ENCODE measurements at regions not wholly inside any gene's neighbourhood (a gene's known extent, or its start where the extent isn't known, plus 50 kb on each side); places are given as distances from the start of the nearest gene placed in this dataset.
"Not testable (repeated sequence)": the region's sequence is repeated elsewhere in the genome, so short reads cannot be mapped to it uniquely, and the experiment has no call there.

DNA sequence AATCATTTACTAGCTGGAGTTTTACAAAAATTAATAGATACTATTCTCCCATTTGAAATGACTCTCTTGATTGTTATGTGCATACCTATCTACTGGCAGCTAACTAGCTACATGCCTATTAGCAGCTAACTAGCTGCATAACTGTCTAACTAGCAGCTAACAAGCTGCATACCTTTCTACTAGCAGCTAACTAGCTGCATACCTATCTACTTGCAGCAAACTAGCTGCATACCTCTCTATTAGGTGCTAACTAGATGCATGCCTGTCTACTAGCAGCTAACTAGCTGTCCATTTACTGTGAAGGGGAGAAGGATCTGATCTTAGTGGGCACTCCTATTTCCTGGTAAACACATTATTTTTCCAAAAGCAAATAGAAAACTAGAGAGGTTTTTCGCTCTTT lies 439.4 kb upstream of the PFKP start:
- no peak for DNase-seq

DNA sequence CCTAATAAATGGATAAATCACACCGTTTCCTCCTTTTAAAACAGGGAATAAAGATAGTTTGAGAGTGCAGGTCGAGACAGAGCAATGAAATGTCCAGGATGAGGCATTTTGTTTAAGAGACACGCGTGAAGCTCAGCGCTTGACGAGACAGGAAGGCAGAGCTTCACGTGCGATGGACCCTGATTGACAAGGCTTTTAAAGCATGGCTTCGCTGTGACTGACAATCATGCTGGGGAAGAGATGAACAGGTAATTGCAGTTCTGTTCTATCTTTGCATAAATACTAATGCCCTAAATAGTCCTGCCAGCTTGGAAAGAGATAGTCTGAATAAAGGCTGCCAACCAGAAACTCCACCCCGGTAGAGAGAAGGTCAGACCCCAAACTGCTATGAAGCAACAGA lies 442.3 kb upstream of the PFKP start:
- DNase-seq, result no peak

- no peak for DNase-seq
Observed at GRCh38 chr10:2623675-2624274, 443.6 kb upstream of the PFKP start.

- DNase-seq, result no peak
Observed at GRCh38 chr10:2620827-2621521, 446.4 kb upstream of the PFKP start.

DNA sequence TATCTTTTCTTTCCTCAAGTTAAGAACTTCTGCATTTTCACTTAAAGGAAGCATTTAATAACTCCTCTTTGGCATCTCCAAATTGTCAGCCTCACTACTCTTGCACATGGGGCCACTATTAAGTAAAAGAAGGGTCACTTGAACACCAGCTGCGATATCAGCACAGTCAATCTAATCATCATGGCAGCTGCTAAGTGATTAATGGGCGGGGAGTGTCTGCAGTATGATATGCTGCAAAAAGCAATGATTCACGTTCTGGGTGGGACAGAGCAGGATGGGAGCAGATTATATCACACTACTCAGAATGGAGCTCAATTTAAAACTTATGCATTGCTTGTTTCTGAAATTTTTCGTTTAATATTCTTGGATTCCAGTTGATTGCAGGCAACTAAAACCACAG lies 447.4 kb upstream of the PFKP start:
- DNase-seq, result no peak

GRCh38 chr10:2619472-2619871 lies 447.9 kb upstream of the PFKP start:
- DNase-seq, result peak; percentile 22

GRCh38 chr10:2618690-2619089 lies 448.7 kb upstream of the PFKP start:
- DNase-seq, result no peak

DNA sequence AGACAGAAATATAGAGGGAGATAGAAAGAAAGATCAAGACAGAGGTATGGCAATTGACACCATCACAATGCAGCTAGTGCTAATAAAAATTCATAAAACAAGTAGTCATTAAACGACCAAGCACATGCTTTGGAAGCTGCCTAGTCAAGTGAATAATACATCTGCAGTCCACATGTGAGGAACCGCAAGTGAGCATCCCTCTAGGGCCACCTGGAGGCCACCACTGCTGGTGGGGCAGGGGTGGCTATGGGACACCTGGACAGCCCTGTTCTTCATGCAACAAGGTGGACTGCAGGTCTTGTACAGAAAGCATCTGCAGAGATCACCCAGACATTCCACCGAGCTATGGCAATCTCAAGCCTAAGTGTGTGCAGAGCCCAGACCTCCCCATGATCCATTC lies 451.1 kb upstream of the PFKP start:
- no peak for DNase-seq

- no peak for DNase-seq
Observed at GRCh38 chr10:2611603-2612002, 455.7 kb upstream of the PFKP start.

DNA sequence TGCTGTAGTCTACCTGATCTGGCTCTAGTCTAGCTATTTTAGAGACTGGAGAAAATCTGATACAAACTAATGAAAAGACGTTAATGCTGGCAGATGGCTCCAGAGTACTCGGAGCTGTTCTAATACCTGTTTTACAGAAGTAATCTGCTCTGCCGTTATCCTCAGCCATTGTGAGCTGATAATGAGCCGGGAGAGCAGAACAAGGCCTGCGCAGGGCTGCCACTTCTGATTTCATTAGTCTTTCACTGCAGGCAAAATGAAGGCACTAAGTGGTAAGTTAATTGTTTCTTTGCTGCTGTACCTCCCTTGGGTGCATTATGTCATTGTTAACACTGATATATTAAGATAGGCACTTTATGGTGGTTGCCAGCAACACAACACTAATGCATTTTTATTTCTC lies 456.4 kb upstream of the PFKP start:
- DNase-seq, result no peak

DNA sequence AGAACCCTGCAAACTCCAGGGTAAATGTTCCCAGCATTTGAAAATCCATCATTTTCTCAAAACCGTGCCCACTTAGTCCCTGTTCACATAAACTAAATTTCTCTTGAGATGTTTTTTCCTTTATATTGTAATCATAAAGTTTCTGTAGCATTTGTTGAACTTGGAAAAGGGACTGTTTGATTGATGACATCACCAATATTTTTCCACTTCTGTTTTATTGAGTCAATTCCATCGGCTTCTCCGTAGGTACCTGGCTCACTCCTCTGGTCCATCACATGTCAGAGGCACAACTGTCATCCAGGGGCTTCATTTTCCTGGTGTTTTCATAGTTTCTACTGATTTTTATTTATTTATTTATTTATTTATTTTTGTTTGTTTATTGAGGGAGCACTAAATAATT lies 462.5 kb upstream of the PFKP start:
- no peak for DNase-seq

GRCh38 chr10:2599571-2599970 lies 467.8 kb upstream of the PFKP start:
- DNase-seq, result no peak

- no peak for DNase-seq
Observed at GRCh38 chr10:2592360-2593160, 474.8 kb upstream of the PFKP start.

- no peak for DNase-seq
Observed at GRCh38 chr10:2589196-2589595, 478.2 kb upstream of the PFKP start.

DNA sequence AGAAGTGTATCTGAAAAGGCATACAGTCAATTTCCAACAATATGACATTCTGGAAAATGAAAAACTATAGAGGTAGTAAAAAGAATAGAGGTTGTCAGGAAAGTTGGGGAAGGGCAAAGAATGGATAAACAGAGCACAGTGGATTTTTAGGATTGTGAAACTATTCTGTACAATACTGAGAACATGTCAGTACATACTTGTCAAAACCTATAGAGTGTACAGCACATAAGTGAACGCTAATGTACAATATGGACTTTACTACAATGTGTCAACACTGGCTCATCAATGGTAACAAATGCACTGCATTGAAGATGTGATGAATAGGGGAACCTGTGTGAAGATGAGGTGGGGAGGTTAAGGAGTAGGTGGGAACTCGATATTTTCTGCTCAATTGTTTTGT lies 483.0 kb upstream of the PFKP start:
- no peak for DNase-seq

GRCh38 chr10:2576892-2577291 lies 490.5 kb upstream of the PFKP start:
- DNase-seq, result no peak

DNA sequence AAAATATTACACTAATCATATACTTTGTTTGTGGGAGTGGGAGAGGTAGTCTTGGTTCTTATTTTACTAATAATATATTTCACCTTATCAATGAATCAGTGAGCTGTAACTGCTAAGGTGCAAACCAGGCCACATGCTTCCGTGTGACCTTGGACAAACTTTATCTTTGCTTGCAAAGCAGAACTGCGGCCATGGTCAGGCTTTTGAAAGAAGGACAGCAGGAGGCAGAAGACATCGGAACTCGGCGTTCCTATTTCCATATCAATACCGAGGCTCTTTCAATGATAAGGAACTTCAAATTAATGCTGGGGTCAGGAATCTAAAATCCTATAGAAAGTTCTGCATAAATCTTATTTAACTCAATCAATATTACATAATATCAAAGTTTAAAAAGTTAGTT lies 491.9 kb upstream of the PFKP start:
- no peak for DNase-seq

- DNase-seq, result no peak
Observed at GRCh38 chr10:2572611-2573010, 494.7 kb upstream of the PFKP start.

- no peak for DNase-seq
Observed at GRCh38 chr10:2556883-2557282, 510.5 kb upstream of the PFKP start.

- no peak for DNase-seq
Observed at GRCh38 chr10:2548071-2548470, 519.3 kb upstream of the PFKP start.

DNA sequence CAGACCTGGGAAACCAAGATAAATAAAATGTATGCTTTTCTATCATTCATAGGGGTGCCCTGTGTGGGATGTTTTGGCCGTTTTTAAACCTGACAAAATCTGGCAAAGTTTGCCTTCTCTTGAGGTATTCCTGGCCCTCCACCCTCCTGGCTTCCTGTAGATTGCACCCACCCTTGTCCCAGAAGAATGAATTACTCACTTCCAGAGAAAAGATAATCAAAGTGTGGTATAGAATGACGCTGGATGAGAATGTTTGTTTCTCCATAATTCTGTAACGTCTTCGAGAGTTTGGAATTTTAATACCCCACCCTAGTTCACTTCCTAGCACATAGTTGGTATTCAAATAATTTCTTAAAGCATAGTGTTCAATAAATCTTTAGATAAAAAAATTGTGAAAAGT lies 519.7 kb upstream of the PFKP start:
- no peak for DNase-seq

GRCh38 chr10:2546894-2547293 lies 520.5 kb upstream of the PFKP start:
- DNase-seq, result not testable (repeated sequence)

- DNase-seq, result no peak
Observed at GRCh38 chr10:2543974-2544373, 523.4 kb upstream of the PFKP start.
